Activated T-helper 2 cell treated with anti-CD3 and anti-CD28 coated beads, Interferon-gamma antibody, Interleukin-2, Interleukin-4, amounts not matched to agents 10 μg/mL and 5 μg/mL and 100 μg/mL, durations not matched to agents 14 hours and 24 hours and 36 hours (primary cell): ENCODE measurements at regions not wholly inside any gene's neighbourhood (a gene's known extent, or its start where the extent isn't known, plus 50 kb on each side); places are given as distances from the start of the nearest gene placed in this dataset.

Source experiments
- DNase-seq: peaks from one replicate; pipeline ENCODE4 v3.0.0; 2021; ENCODE audit warnings: low spot score
- H3K27ac Mint-ChIP-seq: one replicate; pipeline ENCODE4 v1.8.0; 2021; ENCODE audit warnings: mixed read lengths
- H3K27me3 Mint-ChIP-seq: one replicate; pipeline ENCODE4 v1.8.0; 2021; ENCODE audit warnings: low read depth, mixed read lengths
- H3K36me3 Mint-ChIP-seq: one replicate; pipeline ENCODE4 v1.8.0; 2021; ENCODE audit warnings: low read depth, mixed read lengths
- H3K4me1 Mint-ChIP-seq: one replicate; pipeline ENCODE4 v1.8.0; 2021; ENCODE audit warnings: low read depth, mixed read lengths
- H3K4me3 Mint-ChIP-seq: one replicate; pipeline ENCODE4 v1.8.0; 2021; ENCODE audit warnings: low read depth, mild to moderate bottlenecking, moderate library complexity, mixed read lengths
- H3K9me3 Mint-ChIP-seq: one replicate; pipeline ENCODE4 v1.8.0; 2021; ENCODE audit warnings: mixed read lengths
- intact Hi-C: fragments of 100-400 bp; cut with micrococcal nuclease; formaldehyde crosslinking; loops from one replicate; pipeline ENCODE4 v1.15.1; 2023

GRCh38 chr10:88042160-88043100, 179.0 kb downstream of the PTEN start:
- Mint-ChIP-seq H3K9me3 (no peaks in the 10 kb centered on the region), H3K4me1 (peaks cover 7% of the 10 kb centered on the region), H3K27me3 (peaks cover 12% of the 10 kb centered on the region), H3K4me3 (no peak overlapping the region), H3K27ac (no peak overlapping the region), H3K36me3 (no peaks in the 10 kb centered on the region)
- DNase-seq = no peak
- intact Hi-C loops = no loop called here

GRCh38 chr10:88045096-88045495, 181.7 kb downstream of the PTEN start:
- intact Hi-C loops = no loop called here
- DNase-seq = no peak
- H3K4me3 Mint-ChIP-seq = no peak overlapping the region
- H3K36me3 Mint-ChIP-seq = no peaks in the 10 kb centered on the region
- peaks cover 2% of the 10 kb centered on the region for H3K4me1 Mint-ChIP-seq
- peaks cover 20% of the 10 kb centered on the region for H3K27me3 Mint-ChIP-seq
- H3K9me3 Mint-ChIP-seq = no peaks in the 10 kb centered on the region
- H3K27ac Mint-ChIP-seq = no peak overlapping the region

- no peak for DNase-seq
- Mint-ChIP-seq H3K9me3 (no peaks in the 10 kb centered on the region), H3K36me3 (no peaks in the 10 kb centered on the region), H3K4me1 (peaks cover 2% of the 10 kb centered on the region), H3K4me3 (no peak overlapping the region), H3K27ac (no peak overlapping the region), H3K27me3 (peaks cover 24% of the 10 kb centered on the region)
- intact Hi-C loops = no loop called here
Measured at GRCh38 chr10:88045656-88046415, 182.4 kb downstream of the PTEN start.

- Mint-ChIP-seq H3K4me3 (no peak overlapping the region), H3K36me3 (no peaks in the 10 kb centered on the region), H3K27me3 (peaks cover 27% of the 10 kb centered on the region), H3K9me3 (no peaks in the 10 kb centered on the region), H3K4me1 (peaks cover 2% of the 10 kb centered on the region), H3K27ac (no peak overlapping the region)
- intact Hi-C loops = no loop called here
- no peak for DNase-seq
Measured at GRCh38 chr10:88047579-88047978, 184.2 kb downstream of the PTEN start.

- no peaks in the 10 kb centered on the region for H3K36me3 Mint-ChIP-seq
- no peak for DNase-seq
- peaks cover 25% of the 10 kb centered on the region for H3K27me3 Mint-ChIP-seq
- peaks cover 2% of the 10 kb centered on the region for H3K4me1 Mint-ChIP-seq
- no peak overlapping the region for H3K27ac Mint-ChIP-seq
- intact Hi-C loops = no loop called here
- no peak overlapping the region for H3K4me3 Mint-ChIP-seq
- H3K9me3 Mint-ChIP-seq = no peaks in the 10 kb centered on the region
Measured at GRCh38 chr10:88048312-88048711, 184.9 kb downstream of the PTEN start.

GRCh38 chr10:88049204-88049603, 185.8 kb downstream of the PTEN start:
- no peaks in the 10 kb centered on the region for H3K36me3 Mint-ChIP-seq
- no peak for DNase-seq
- H3K4me3 Mint-ChIP-seq = no peak overlapping the region
- H3K4me1 Mint-ChIP-seq = peaks cover 2% of the 10 kb centered on the region
- intact Hi-C loops = no loop called here
- H3K27me3 Mint-ChIP-seq = peaks cover 30% of the 10 kb centered on the region
- no peaks in the 10 kb centered on the region for H3K9me3 Mint-ChIP-seq
- no peak overlapping the region for H3K27ac Mint-ChIP-seq

GRCh38 chr10:88057720-88058119, 194.3 kb downstream of the PTEN start:
- Mint-ChIP-seq H3K9me3 (peaks cover 3% of the 10 kb centered on the region), H3K27ac (no peak overlapping the region), H3K4me3 (no peak overlapping the region), H3K4me1 (peaks cover 4% of the 10 kb centered on the region), H3K27me3 (peaks cover 8% of the 10 kb centered on the region), H3K36me3 (no peaks in the 10 kb centered on the region)
- no peak for DNase-seq
- intact Hi-C loops = no loop called here

GRCh38 chr10:88058750-88059149, 195.3 kb downstream of the PTEN start:
- Mint-ChIP-seq H3K9me3 (peaks cover 3% of the 10 kb centered on the region), H3K4me3 (no peak overlapping the region), H3K36me3 (no peaks in the 10 kb centered on the region), H3K27me3 (peaks cover 6% of the 10 kb centered on the region), H3K27ac (no peak overlapping the region), H3K4me1 (peaks cover 4% of the 10 kb centered on the region)
- DNase-seq = no peak
- intact Hi-C loops = no loop called here

- Mint-ChIP-seq H3K27ac (no peak overlapping the region), H3K36me3 (no peaks in the 10 kb centered on the region), H3K4me3 (no peak overlapping the region), H3K27me3 (peaks cover 2% of the 10 kb centered on the region), H3K4me1 (peaks cover 6% of the 10 kb centered on the region), H3K9me3 (peaks cover 3% of the 10 kb centered on the region)
- no peak for DNase-seq
- intact Hi-C loops = no loop called here
Measured at GRCh38 chr10:88059190-88059589, 195.8 kb downstream of the PTEN start.

GRCh38 chr10:88060762-88061161, 197.3 kb downstream of the PTEN start:
- intact Hi-C loops = no loop called here
- H3K4me3 Mint-ChIP-seq = no peak overlapping the region
- no peak overlapping the region for H3K27ac Mint-ChIP-seq
- peaks cover 21% of the 10 kb centered on the region for H3K4me1 Mint-ChIP-seq
- H3K27me3 Mint-ChIP-seq = peaks cover 2% of the 10 kb centered on the region
- no peaks in the 10 kb centered on the region for H3K36me3 Mint-ChIP-seq
- DNase-seq = no peak
- H3K9me3 Mint-ChIP-seq = peaks cover 3% of the 10 kb centered on the region

- intact Hi-C loops = no loop called here
- Mint-ChIP-seq H3K27ac (no peak overlapping the region), H3K27me3 (peaks cover 3% of the 10 kb centered on the region), H3K4me1 (peaks cover 34% of the 10 kb centered on the region), H3K36me3 (no peaks in the 10 kb centered on the region), H3K9me3 (peaks cover 3% of the 10 kb centered on the region), H3K4me3 (no peak overlapping the region)
- no peak for DNase-seq
Measured at GRCh38 chr10:88062385-88062784, 199.0 kb downstream of the PTEN start.

- H3K4me3 Mint-ChIP-seq = no peak overlapping the region
- H3K27ac Mint-ChIP-seq = no peak overlapping the region
- DNase-seq = no peak
- H3K27me3 Mint-ChIP-seq = peaks cover 9% of the 10 kb centered on the region
- intact Hi-C loops = no loop called here
- H3K4me1 Mint-ChIP-seq = peaks cover 39% of the 10 kb centered on the region
- peaks cover 2% of the 10 kb centered on the region for H3K36me3 Mint-ChIP-seq
- peaks cover 3% of the 10 kb centered on the region for H3K9me3 Mint-ChIP-seq
Measured at GRCh38 chr10:88062798-88063472, 199.5 kb downstream of the PTEN start.
